Motor neuron (in vitro differentiated cells): ENCODE measurements at regions not wholly inside any gene's neighbourhood (a gene's known extent, or its start where the extent isn't known, plus 50 kb on each side); places are given as distances from the start of the nearest gene placed in this dataset.
A peak's percentile ranks its signal among the peaks of the same experiment; 100 is the strongest.
"Not testable (repeated sequence)": the region's sequence is repeated elsewhere in the genome, so short reads cannot be mapped to it uniquely, and the experiment has no call there.

ENCODE experiments used
- ATAC-seq, 8 experiments: fragments of 200-7000 bp; cut with Tn5 transposase; replicated peaks in 6 of 8; 2 replicates each; pipeline ENCODE4 v1.8.0; 2021; ENCODE audit warnings: mild to moderate bottlenecking in 8 of 8, moderate library complexity in 8 of 8
- H3K27ac ChIP-seq, 2 donors: fragments of 250-450 bp; sonication (Bioruptor Pico); 2 replicates each; pipeline ENCODE4 v1.9.0; 2021; ENCODE audit warnings: antibody characterized with exemption in 2 of 2, mild to moderate bottlenecking in 2 of 2, moderate library complexity in 1 of 2
- H3K4me1 ChIP-seq, 2 donors: fragments of 250-450 bp; sonication (Bioruptor Pico); replicated peaks in 1 of 2; 2 replicates each; pipeline ENCODE4 v1.6.1; 2021; ENCODE audit warnings: antibody characterized with exemption in 2 of 2, mild to moderate bottlenecking in 2 of 2, moderate library complexity in 1 of 2
- H3K4me3 ChIP-seq, 5 donors: fragments of 250-450 bp; sonication (Bioruptor Pico); 2 replicates each; pipeline ENCODE4 v1.9.0; 2021; ENCODE audit warnings: antibody characterized with exemption in 5 of 5, mild to moderate bottlenecking in 5 of 5, moderate library complexity in 4 of 5
- WGBS, 10 experiments: fragments of 450-650 bp; shearing (Covaris generic); methylation state at CpG; one replicate each; pipeline ENCODE4 v1.0.0; 2022; 5-methylcytosine and 5-hydroxymethylcytosine counted together
- in situ Hi-C, 9 experiments: fragments of 400-800 bp; cut with MboI; loops; one replicate each; pipeline ENCODE4 v1.15.0; 2021; ENCODE audit warnings: low sequenced_read_pairs in 9 of 9, low pct_unique_long_range_greater_than_20kb in 2 of 9; ENCODE audit not compliant: unreplicated experiment in 9 of 9

DNA sequence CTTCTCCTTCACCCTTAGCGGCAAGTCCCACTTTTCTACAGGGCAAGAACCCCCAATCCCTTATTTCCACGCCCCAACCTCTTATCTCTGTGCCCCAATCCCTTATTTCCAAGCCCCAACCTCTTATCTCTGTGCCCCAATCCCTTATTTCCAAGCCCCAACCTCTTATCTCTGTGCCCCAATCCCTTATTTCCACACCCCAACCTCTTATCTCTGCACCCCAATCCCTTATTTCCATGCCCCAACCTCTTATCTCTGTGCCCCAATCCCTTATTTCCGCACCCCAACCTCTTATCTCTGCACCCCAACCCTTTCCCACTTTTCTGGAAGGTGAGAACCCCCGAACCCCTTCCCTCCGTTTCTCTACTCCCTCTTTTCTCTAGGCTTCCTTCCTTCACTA is 116.1 kb upstream of the GJE1 start:
- 67 to 68% methylated on average over 1 to 3 of the region's 5 CpGs; no CpG with 5 or more reads in 8 of the 10 experiments for WGBS, 10 experiments
- H3K4me1 ChIP-seq, ATAC-seq, H3K27ac ChIP-seq, H3K4me3 ChIP-seq, in situ Hi-C loops: not testable (repeated sequence)

DNA sequence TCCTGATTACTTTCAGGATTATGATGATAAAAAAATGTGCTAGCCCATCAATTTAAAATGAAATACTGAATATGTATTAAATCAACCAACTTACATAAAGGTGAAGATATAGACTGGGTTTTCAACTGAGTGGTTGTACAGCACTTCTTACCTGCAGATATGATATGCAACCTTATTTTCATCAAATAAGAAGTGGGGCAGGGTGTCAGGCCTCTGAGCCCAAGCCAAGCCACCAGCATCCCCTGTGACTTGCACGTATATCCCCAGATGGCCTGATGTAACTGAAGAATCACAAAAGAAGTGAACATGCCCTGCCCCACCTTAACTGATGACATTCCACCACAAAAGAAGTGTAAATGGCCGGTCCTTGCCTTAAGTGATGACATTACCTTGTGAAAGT is 117.3 kb upstream of the GJE1 start:
- H3K4me1 ChIP-seq, in situ Hi-C loops, ATAC-seq, H3K27ac ChIP-seq, H3K4me3 ChIP-seq: not testable (repeated sequence)
- 60 to 80% methylated on average over 1 of the region's 2 CpGs; no CpG with 5 or more reads in 8 of the 10 experiments for WGBS, 10 experiments

DNA sequence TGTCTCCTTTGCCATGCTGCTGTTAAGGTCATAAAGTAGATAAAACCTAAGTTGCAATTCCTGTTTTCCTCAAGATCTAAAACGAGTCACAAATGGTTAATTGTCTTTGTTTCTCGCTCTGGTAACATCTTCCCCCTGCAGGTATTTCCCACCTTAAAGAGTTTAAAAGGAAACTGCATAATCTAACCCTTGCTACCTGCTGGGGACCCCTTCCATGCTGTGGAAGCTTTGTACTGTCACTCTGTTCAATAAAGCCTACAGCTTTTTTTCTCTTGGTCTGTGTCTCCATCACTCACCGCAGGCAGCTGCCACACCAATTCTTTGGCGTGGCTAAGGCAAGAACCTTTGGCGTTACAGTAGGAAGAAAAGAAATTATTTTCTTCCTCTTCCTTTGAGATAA is 117.7 kb upstream of the GJE1 start:
- in situ Hi-C loops = no loop called here
- H3K4me3 ChIP-seq = no peak overlapping the region
- WGBS, 10 experiments = 20 to 59% (median 47%) methylated on average over 2 to 5 of the region's 5 CpGs; no CpG with 5 or more reads in 1 of the 10 experiments
- H3K4me1 ChIP-seq = no peaks in the 10 kb centered on the region
- no peak overlapping the region for H3K27ac ChIP-seq
- ATAC-seq = no peak

DNA sequence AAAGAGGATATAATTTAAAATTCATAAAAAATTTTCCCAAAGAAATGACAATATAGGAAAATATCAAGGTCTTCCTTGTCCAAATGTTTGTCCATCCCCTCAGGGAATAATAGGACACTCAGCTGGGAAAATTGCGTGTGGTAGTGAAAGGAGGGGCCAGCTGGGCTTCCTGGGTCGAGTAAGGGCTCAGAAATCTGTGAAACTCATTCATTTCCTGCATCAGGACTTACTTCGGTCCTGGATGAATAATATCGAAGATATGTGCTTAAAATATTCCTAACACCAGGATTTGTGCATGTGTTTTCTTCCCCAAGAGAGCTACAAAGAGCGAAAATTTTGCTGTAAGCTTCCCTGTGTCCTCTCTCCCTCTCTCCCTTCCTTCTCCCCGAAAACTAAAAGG is 118.2 kb upstream of the GJE1 start:
- Histone ChIP-seq H3K27ac (no peak overlapping the region), H3K4me1 (no peaks in the 10 kb centered on the region), H3K4me3 (no peak overlapping the region)
- 0 to 58% (median 30%) methylated on average over 2 to 6 of the region's 6 CpGs; no CpG with 5 or more reads in 1 of the 10 experiments for WGBS, 10 experiments
- in situ Hi-C loops = no loop called here
- ATAC-seq = peak in 3 of 8 experiments; percentile 54 to 68 (median 67)

DNA sequence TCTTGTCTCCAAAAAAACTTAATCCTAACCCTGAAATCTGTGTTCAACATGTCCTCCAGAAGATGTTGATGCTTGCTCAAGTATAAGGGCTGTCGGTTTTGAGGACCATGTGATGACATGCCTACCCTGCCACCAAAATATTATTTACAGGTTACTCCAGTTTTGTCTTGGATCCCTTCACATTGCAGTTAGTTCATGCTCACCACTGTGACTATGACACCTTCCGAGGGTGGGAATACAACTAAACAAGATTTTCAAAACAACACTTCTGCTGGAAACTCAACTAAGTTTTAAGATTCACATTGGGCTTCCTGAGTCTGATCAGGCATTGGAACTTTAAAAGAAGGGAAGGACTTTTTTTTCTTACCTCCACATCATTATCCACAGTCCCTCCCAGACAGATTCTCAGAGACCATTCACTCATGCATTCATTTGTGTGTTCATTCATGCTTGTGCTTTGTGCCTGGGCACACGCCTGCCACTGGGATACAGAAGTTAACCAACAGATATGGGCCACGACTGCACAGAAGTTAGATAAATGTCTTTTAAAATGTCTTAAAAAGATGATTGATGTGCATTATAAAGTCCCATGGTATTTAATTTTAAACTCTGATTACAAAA is 118.7 kb upstream of the GJE1 start:
- ATAC-seq = peak in 2 of 8 experiments; percentile 50 to 55
- no peak overlapping the region for H3K27ac ChIP-seq
- no peak overlapping the region for H3K4me3 ChIP-seq
- in situ Hi-C loops = no loop called here
- WGBS, 10 experiments = 29 to 81% (median 43%) methylated on average over 1 to 4 of the region's 4 CpGs; no CpG with 5 or more reads in 1 of the 10 experiments
- H3K4me1 ChIP-seq = no peaks in the 10 kb centered on the region

DNA sequence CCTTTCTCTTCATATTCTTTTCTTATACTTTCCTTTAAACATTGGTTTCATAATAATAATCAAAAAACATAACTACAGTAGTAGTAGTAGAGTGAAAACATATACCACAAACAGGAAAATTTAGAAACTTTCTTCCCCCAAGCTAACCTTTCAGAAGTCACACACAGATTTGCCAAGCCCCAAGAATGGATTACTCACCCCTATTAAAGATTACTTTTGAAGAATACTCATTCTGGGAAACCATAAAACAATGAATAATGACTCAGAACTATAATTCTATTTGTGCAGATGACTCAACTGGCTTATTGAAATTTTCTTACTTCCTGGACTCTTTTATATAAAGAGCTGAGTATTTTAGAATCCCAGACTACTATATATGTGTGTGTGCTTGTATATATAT is 119.4 kb upstream of the GJE1 start:
- Histone ChIP-seq H3K27ac (no peak overlapping the region), H3K4me1 (no peaks in the 10 kb centered on the region)
- peak in 6 of 8 experiments; percentile 28 to 92 (median 65) for ATAC-seq

DNA sequence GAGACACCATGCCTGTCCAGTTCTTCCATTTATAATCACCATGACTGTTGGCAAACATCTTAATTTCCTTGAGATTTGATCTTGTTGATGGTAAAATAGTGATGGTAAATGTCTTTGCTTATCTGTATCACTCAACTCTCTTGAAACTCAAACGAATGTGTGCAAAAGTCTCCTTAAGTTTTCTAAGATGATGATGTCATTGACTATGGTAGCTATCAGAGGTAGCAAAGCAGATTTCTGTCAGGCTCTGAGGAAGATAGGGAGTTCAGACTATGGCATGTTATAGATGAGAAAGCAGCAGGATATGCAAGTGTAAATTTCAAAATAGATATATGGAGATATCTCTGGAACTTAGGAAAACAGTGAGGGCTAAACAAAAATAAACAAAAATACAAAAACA is 121.0 kb upstream of the GJE1 start:
- no peak for ATAC-seq

More for the DNA sequence above, 119.4 kb upstream of the GJE1 start:
- in situ Hi-C loops = no loop called here
- H3K4me3 ChIP-seq = no peak overlapping the region

DNA sequence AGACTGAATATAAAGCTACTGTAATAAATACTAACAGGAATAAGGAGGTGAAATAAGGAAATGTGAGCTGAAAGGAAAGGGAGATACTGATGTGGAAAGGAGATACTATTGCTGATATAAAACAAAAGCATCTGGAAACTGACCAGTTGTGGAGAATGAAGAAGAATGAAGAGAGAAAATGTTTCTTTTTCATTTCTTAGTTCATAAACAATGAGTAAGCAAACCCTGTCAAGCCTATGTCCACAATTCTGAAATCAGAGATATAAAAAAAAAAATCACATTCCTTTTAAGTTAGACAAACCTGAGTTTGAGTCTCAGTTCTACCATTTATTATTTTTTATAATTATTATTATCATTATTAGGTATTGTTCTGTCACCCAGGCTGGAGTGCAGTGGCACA is 121.6 kb upstream of the GJE1 start:
- in situ Hi-C loops = no loop called here
- Histone ChIP-seq H3K4me3 (no peak overlapping the region), H3K27ac (no peak overlapping the region), H3K4me1 (no peaks in the 10 kb centered on the region)
- no peak for ATAC-seq

More for the DNA sequence above, 121.0 kb upstream of the GJE1 start:
- Histone ChIP-seq H3K27ac (no peak overlapping the region), H3K4me1 (no peaks in the 10 kb centered on the region), H3K4me3 (no peak overlapping the region)
- in situ Hi-C loops = no loop called here
- WGBS, 10 experiments = 75 to 100% (median 90%) methylated on average over 1 of the region's 1 CpG; no CpG with 5 or more reads in 3 of the 10 experiments

DNA sequence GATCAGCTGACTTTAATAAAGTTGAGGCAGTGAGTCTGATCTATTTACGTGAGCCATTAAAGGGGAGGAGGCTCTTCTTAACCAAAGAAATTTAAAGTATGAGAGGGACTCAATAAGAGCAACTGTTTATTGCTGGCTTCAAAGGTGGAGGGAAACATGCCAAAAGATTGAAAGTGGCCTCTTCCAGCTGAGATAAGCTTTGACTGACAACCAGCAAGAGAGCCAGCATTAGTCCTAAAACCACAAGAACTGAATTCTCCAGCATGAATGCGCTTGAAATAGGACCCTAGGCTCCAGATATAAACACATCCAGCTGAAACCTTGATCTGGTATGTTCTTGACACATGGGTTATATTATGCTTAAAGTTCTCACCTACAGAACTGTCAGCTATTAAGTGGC is 123.1 kb upstream of the GJE1 start:
- ATAC-seq = no peak
- Histone ChIP-seq H3K4me1 (peaks cover 0 to 3% of the 10 kb centered on the region in 2 donors), H3K4me3 (no peak overlapping the region), H3K27ac (no peak overlapping the region)
- in situ Hi-C loops = no loop called here
- WGBS, 10 experiments = 40 to 100% (median 90%) methylated on average over 1 to 2 of the region's 2 CpGs; no CpG with 5 or more reads in 2 of the 10 experiments

DNA sequence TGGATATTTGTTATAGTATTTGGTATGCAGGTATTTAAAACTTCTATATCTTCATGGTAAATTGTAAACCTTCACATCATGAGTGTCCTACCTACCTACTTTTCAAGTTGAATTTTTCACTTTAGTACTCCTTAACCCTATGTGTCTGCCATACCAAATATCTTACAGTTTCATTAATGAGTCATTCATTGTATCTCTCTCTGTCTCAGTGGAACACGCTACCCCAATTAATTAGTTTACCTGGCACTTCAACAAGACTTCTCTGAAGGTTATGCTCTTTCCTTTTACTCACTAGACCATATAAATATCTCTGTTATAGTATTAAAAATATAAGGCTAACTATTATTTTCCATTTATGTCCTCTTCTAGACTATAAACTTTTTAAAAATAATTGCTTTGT is 123.9 kb upstream of the GJE1 start:
- in situ Hi-C loops = no loop called here
- H3K4me1 ChIP-seq = peaks cover 0 to 3% of the 10 kb centered on the region in 2 donors
- no peak overlapping the region for H3K27ac ChIP-seq
- WGBS, 10 experiments = 67 to 100% (median 83%) methylated on average over 1 of the region's 1 CpG; no CpG with 5 or more reads in 1 of the 10 experiments
- ATAC-seq = no peak
- H3K4me3 ChIP-seq = no peak overlapping the region

DNA sequence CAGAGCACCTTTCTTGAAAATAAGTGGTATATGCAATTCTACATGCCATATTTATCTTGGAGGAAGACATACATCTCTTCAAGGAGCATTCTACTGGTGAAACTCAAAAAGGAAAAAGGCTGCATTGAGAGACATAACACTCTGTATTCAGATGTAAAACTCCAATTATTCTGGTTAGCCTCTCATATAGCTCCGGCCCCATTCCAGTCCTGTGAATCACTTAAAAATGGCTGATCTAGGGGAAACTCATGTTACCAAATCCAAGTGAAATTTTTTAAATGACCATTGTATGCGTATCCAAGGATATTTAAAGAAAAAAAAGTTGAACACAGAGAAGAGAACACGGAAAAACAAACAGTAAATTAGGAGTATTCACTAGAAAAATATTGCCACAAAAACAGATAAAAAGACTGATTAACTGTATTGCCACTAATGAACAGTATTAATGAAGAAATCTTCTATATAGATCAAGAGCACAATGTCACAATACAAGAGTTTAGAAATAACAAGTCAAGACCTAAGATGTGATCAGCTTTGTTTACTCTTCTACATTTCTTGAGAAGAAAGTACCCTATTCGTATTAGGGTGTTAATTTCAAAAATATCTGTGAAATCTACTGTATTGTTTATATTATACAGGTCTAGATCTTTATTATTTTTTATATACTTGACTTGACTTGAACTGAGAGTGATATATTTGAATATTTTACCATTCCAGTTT is 124.5 kb upstream of the GJE1 start:
- in situ Hi-C loops = no loop called here
- no peak overlapping the region for H3K27ac ChIP-seq
- peaks cover 0 to 3% of the 10 kb centered on the region in 2 donors for H3K4me1 ChIP-seq
- no peak overlapping the region for H3K4me3 ChIP-seq
- 51 to 89% (median 86%) methylated on average over 3 to 4 of the region's 4 CpGs for WGBS, 10 experiments
- no peak for ATAC-seq

DNA sequence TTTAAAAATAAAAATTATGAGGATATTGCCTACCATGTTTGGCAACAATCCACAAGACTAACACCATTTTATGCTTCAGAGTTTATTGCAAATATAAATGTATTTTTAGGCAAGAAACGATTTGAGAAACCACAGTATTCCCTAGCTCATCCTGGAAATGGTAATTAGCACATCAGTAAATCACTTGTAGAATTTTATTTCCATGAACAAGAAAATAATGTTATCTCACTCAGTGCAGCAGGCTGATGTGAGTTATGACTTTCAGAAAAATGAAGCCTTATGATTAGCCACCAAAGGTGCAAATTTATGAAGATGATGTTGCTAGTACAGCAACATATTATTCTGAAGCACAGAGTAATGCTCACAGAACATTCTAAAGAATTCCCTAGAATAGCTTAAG is 127.7 kb upstream of the GJE1 start:
- peaks cover 0 to 3% of the 10 kb centered on the region in 2 donors for H3K4me1 ChIP-seq
- no peak overlapping the region for H3K27ac ChIP-seq
- 0 to 82% (median 40%) methylated on average over 1 of the region's 1 CpG; no CpG with 5 or more reads in 2 of the 10 experiments for WGBS, 10 experiments
- ATAC-seq = peak in 5 of 8 experiments; percentile 29 to 77 (median 63)
- in situ Hi-C loops = no loop called here
- no peak overlapping the region for H3K4me3 ChIP-seq

DNA sequence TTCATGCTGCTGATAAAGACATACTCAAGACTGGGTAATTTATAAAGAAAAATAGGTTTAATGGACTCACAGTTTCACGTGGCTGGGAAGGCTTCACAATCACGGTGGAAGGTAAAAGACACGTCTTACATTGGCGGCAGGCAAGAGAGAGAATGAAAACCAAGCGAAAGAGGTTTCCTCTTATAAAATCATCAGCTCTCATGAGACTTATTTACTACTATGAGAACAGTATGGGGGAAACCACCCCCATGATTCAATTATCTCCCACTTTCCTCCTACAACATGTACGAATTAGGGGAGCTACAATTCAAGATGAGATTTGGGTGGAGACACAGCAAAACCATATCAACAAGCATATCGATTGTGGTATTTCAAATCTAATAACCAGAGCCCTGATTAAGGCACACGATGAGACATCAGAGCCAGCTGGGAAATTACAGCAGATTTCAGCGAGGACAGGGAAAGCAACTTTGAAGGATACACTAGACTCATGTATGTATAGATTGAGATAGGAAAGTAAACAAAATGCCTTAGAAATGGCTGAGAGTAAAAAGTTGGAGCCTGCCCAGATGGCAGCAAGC is 129.8 kb upstream of the GJE1 start:
- no peak for ATAC-seq
- WGBS, 10 experiments = 17 to 97% (median 86%) methylated on average over 1 to 9 of the region's 9 CpGs
- peaks cover 0 to 3% of the 10 kb centered on the region in 2 donors for H3K4me1 ChIP-seq
- no peak overlapping the region for H3K27ac ChIP-seq
- in situ Hi-C loops = no loop called here
- no peak overlapping the region for H3K4me3 ChIP-seq
